ENCODE measurements at regions not wholly inside any gene's neighbourhood (a gene's known extent, or its start where the extent isn't known, plus 50 kb on each side); places are given as distances from the start of the nearest gene placed in this dataset.

DNA sequence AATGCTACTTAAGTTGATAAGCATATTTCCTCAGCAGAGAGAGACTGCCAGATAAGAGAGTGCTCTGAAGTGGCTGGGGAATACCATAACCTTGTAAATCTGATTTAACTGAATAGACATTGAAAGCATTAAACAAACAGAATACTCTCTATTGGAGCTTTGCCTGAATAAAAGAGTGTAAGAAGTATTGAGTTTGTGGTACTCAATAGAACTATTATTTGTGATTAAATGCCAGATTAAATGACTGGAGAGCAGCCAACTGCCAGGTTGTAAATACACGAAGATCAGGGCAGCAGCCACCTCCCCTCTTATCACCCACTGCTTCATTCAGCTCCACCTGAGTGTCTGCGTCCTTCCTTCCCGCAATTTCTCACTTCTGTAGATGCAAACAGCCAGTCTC lies 373.6 kb downstream of the DCDC2C start:
- TF ChIP-seq, protein P1, sequence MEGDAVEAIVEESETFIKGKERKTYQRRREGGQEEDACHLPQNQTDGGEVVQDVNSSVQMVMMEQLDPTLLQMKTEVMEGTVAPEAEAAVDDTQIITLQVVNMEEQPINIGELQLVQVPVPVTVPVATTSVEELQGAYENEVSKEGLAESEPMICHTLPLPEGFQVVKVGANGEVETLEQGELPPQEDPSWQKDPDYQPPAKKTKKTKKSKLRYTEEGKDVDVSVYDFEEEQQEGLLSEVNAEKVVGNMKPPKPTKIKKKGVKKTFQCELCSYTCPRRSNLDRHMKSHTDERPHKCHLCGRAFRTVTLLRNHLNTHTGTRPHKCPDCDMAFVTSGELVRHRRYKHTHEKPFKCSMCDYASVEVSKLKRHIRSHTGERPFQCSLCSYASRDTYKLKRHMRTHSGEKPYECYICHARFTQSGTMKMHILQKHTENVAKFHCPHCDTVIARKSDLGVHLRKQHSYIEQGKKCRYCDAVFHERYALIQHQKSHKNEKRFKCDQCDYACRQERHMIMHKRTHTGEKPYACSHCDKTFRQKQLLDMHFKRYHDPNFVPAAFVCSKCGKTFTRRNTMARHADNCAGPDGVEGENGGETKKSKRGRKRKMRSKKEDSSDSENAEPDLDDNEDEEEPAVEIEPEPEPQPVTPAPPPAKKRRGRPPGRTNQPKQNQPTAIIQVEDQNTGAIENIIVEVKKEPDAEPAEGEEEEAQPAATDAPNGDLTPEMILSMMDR (IDR thresholded peaks at IDR 0.05), result no peak
- no peak for TF ChIP-seq POLR2A (IDR thresholded peaks at IDR 0.05)
